Upper lobe of left lung (tissue), 6 donors: ENCODE measurements at regions not wholly inside any gene's neighbourhood (a gene's known extent, or its start where the extent isn't known, plus 50 kb on each side); places are given as distances from the start of the nearest gene placed in this dataset.
A peak's percentile ranks its signal among the peaks of the same experiment; 100 is the strongest.
"Not testable (repeated sequence)": the region's sequence is repeated elsewhere in the genome, so short reads cannot be mapped to it uniquely, and the experiment has no call there.

Experiments
- ATAC-seq, 2 donors: fragments of 200-7000 bp; cut with Tn5 transposase; one replicate each; pipeline ENCODE4 v1.9.1; 2022; ENCODE audit warnings: mild to moderate bottlenecking in 2 of 2, moderate library complexity in 2 of 2; ENCODE audit not compliant: low FRiP score in 2 of 2
- DNase-seq, 2 donors: peaks; one replicate each; pipeline ENCODE4 v3.0.0-alpha.2; 2019 to 2020
- H3K27ac ChIP-seq, 4 donors: fragments of 200-600 bp; sonication (generic); one replicate each; pipeline ENCODE4 v1.5.1; 2016 to 2019
- H3K27me3 ChIP-seq, 4 donors: fragments of 200-600 bp; sonication (generic); one replicate each; pipeline ENCODE4 v1.5.1; 2017 to 2019
- H3K36me3 ChIP-seq, 4 donors: fragments of 200-600 bp; sonication (generic); one replicate each; pipeline ENCODE4 v1.5.1; 2016 to 2019
- H3K4me1 ChIP-seq, 4 donors: fragments of 200-600 bp; sonication (generic); one replicate each; pipeline ENCODE4 v1.5.1; 2018 to 2019
- H3K4me3 ChIP-seq, 4 donors: fragments of 200-600 bp; sonication (generic); one replicate each; pipeline ENCODE4 v1.5.1; 2017 to 2019; ENCODE audit warnings: mild to moderate bottlenecking in 2 of 4, moderate library complexity in 1 of 4
- H3K9me3 ChIP-seq, 4 donors: fragments of 200-600 bp; sonication (generic); one replicate each; pipeline ENCODE4 v1.5.1; 2018 to 2019
- CTCF ChIP-seq, 6 experiments: fragments of 450-650 bp in 4 of 6; fragments of 200-600 bp in 2 of 6; sonication (generic) in 2 of 6; IDR thresholded peaks; one replicate each; pipeline ENCODE4 v1.5.1; 2016 to 2019; ENCODE audit warnings: antibody characterized with exemption in 6 of 6
- EP300 ChIP-seq, 4 donors: sonication (generic); formaldehyde crosslinking; IDR thresholded peaks; one replicate each; pipeline ENCODE4 v1.5.1; 2017; ENCODE audit warnings: antibody characterized with exemption in 4 of 4, control low read depth in 2 of 4
- POLR2A ChIP-seq, 4 donors: fragments of 450-650 bp; IDR thresholded peaks; one replicate each; pipeline ENCODE4 v1.5.1; 2016 to 2017; ENCODE audit warnings: antibody characterized with exemption in 4 of 4, mild to moderate bottlenecking in 2 of 4
- POLR2AphosphoS5 ChIP-seq, 2 donors: sonication (generic); formaldehyde crosslinking; IDR thresholded peaks; one replicate each; pipeline ENCODE4 v1.5.1; 2017; ENCODE audit warnings: antibody characterized with exemption in 2 of 2
- WGBS, 2 donors: methylation state at CpG; one replicate each; pipeline ENCODE4 v1.1.5; 2017 to 2018; 5-methylcytosine and 5-hydroxymethylcytosine counted together
- donor health status: DM: no; HTN: no; CAD: no; lungs with moderate emphysema.
- donor health status: DM: no; HTN: yes; CAD: no; lungs with severe emphysema.

DNA sequence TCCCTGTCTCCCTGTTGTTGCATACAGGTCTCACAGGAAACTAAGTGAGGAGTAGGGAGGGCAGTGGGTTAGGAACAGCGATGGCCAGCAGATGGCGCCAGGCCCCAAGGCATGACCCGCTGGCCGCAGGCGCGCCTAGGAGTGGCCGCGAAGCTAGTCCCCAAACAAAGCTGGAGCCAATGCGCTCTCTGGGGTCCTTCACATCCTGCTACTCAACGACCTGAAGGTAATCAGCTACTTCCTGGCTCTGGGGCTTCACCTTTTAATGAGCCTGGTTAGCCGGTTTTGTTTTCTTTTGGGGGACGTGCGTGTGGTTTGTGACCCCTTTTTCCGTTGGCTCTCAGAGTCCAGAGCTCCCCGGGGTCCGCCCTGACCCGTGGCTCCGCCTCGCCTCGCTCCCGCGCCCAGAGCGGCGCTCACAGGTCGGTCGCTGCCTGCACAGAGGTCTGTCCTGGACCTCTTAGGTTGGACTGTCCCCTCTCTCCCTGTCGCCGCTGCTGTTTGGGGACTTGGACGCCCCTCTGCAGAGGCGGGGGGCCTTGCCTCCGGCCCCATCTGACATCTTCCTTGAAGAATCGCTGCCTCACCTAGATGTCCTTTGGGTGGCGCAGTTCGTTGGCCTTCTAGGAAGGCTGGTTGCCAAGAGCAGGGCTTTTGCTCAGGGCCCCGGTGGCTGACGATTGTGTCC is 62.2 kb upstream of the GTF3A start:
- no peaks in the 10 kb centered on the region for H3K9me3 ChIP-seq
- peak overlapping the region; percentile 25 to 43 (median 38) for H3K4me3 ChIP-seq
- no peaks in the 10 kb centered on the region for H3K27me3 ChIP-seq
- peak; percentile 89 to 94 for DNase-seq
- no peaks in the 10 kb centered on the region for H3K36me3 ChIP-seq
- WGBS, 2 donors = 6 to 30% methylated on average over 2 to 33 of the region's 36 CpGs
- H3K27ac ChIP-seq = no peak overlapping the region
- peaks cover 5 to 11% (median 10%) of the 10 kb centered on the region in 4 donors for H3K4me1 ChIP-seq
- no peak for TF ChIP-seq POLR2A (IDR thresholded peaks at IDR 0.05)
- TF ChIP-seq EP300 (IDR thresholded peaks at IDR 0.05) = no peak
- TF ChIP-seq CTCF (IDR thresholded peaks at IDR 0.05) = peak; percentile 89 to 96 (median 92)
- ATAC-seq = peak; percentile 93 to 97

GRCh38 chr13:27363637-27364036 is 60.8 kb upstream of the GTF3A start:
- WGBS, 2 donors = 76% methylated on average over 5 of the region's 5 CpGs
- H3K36me3 ChIP-seq, H3K4me3 ChIP-seq, H3K9me3 ChIP-seq, H3K27me3 ChIP-seq, ATAC-seq, DNase-seq, H3K27ac ChIP-seq: not testable (repeated sequence)
- peaks cover 5 to 11% (median 10%) of the 10 kb centered on the region in 4 donors for H3K4me1 ChIP-seq

- H3K36me3 ChIP-seq = no peaks in the 10 kb centered on the region
- H3K27ac ChIP-seq = no peak overlapping the region
- no peak overlapping the region for H3K4me3 ChIP-seq
- no peaks in the 10 kb centered on the region for H3K27me3 ChIP-seq
- DNase-seq (no peak), ATAC-seq (no peak)
- peaks cover 0 to 4% (median under 1%) of the 10 kb centered on the region in 4 donors for H3K4me1 ChIP-seq
- TF ChIP-seq EP300 (IDR thresholded peaks at IDR 0.05) = no peak
- TF ChIP-seq CTCF (IDR thresholded peaks at IDR 0.05) = no peak
- TF ChIP-seq POLR2AphosphoS5 (IDR thresholded peaks at IDR 0.05) = no peak
- no peak for TF ChIP-seq POLR2A (IDR thresholded peaks at IDR 0.05)
- 63 to 65% methylated on average over 5 of the region's 5 CpGs for WGBS, 2 donors
- H3K9me3 ChIP-seq = no peaks in the 10 kb centered on the region
Observed at GRCh38 chr13:27367570-27367969, 56.8 kb upstream of the GTF3A start.

GRCh38 chr13:27370305-27370872 is 54.0 kb upstream of the GTF3A start:
- ATAC-seq (no peak), DNase-seq (no peak)
- Histone ChIP-seq H3K27ac (no peak overlapping the region), H3K4me3 (no peak overlapping the region), H3K27me3 (no peaks in the 10 kb centered on the region), H3K4me1 (peaks cover 2 to 20% (median 4%) of the 10 kb centered on the region in 4 donors), H3K36me3 (no peaks in the 10 kb centered on the region), H3K9me3 (no peaks in the 10 kb centered on the region)
- whole genome bisulfite sequencing, 2 donors = 87 to 89% methylated on average over 12 of the region's 12 CpGs
- TF ChIP-seq EP300 (IDR thresholded peaks at IDR 0.05) (no peak), CTCF (IDR thresholded peaks at IDR 0.05) (no peak), POLR2A (IDR thresholded peaks at IDR 0.05) (no peak), POLR2AphosphoS5 (IDR thresholded peaks at IDR 0.05) (no peak)

GRCh38 chr13:27371932-27372331 is 52.5 kb upstream of the GTF3A start:
- Histone ChIP-seq H3K9me3 (no peaks in the 10 kb centered on the region), H3K27ac (no peak overlapping the region), H3K27me3 (no peaks in the 10 kb centered on the region), H3K36me3 (no peaks in the 10 kb centered on the region), H3K4me1 (peaks cover 2 to 20% (median 4%) of the 10 kb centered on the region in 4 donors), H3K4me3 (no peak overlapping the region)
- DNase-seq (no peak), ATAC-seq (no peak)
- WGBS, 2 donors = 48 to 74% methylated on average over 3 to 5 of the region's 5 CpGs
- TF ChIP-seq CTCF (IDR thresholded peaks at IDR 0.05) (no peak), POLR2AphosphoS5 (IDR thresholded peaks at IDR 0.05) (no peak), POLR2A (IDR thresholded peaks at IDR 0.05) (no peak), EP300 (IDR thresholded peaks at IDR 0.05) (no peak)
